ENCODE measurements at regions not wholly inside any gene's neighbourhood (a gene's known extent, or its start where the extent isn't known, plus 50 kb on each side); places are given as distances from the start of the nearest gene placed in this dataset.

DNA sequence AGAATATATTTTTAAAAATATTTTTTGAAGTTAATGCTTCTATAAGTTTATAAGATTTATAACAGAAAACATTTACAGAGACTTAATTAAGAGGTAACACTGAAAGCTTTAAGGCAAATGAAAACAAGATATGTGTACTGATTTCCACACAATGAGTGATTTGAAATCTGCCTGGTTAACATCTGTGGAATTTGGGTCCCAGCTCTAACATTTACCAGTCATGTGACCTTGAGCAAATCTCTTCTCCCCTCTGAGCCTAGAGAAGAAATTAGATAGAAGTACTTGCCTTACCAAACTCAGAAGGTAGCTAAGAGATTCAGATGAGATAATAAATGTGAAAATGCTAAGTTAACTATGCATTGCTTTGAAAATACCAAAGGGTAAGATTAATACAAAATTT lies 458.8 kb upstream of the LCORL start:
- TF ChIP-seq POLR2A (IDR thresholded peaks at IDR 0.05; ENCODE audit: low read length) (no peak), GATA1 (IDR thresholded peaks at IDR 0.05; ENCODE audit: low read depth, low read length) (no peak)

All from erythroblast (primary cell).